Gastroesophageal sphincter (tissue), 3 donors: ENCODE measurements at regions not wholly inside any gene's neighbourhood (a gene's known extent, or its start where the extent isn't known, plus 50 kb on each side); places are given as distances from the start of the nearest gene placed in this dataset.

Source experiments
- POLR2A ChIP-seq, 2 donors: fragments of 450-650 bp; IDR thresholded peaks; one replicate each; pipeline ENCODE4 v1.6.1; 2017; ENCODE audit warnings: antibody characterized with exemption in 2 of 2, mild to moderate bottlenecking in 2 of 2, moderate library complexity in 1 of 2
- TF ChIP-seq, protein P1 (sequence below), 4 experiments: fragments of 200-600 bp in 2 of 4; fragments of 450-650 bp in 2 of 4; sonication (generic) in 1 of 4; IDR thresholded peaks; one replicate each; pipeline ENCODE4 v1.5.1; 2017 to 2019; ENCODE audit warnings: antibody characterized with exemption in 4 of 4, mild to moderate bottlenecking in 2 of 4, moderate library complexity in 2 of 4

DNA sequence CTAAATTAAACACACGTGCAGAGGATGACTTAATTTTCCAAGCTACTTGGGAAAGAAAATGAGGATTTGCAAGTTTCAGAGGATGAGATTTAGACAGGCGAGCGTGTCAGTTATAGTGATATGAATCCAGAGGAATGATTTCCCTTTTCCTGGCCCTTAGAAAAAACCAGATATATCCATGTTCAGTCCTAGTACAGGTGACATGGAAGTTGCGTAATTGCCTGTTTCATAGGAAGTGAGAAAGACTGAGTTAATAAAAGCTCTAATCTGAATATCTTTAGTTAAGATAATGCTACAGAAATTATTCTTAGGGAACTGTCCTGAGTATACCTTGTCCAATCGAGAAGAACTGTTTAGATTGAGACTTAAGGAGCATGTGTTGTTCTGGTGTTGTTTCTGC is 490.5 kb downstream of the ZNF385D start:
- TF ChIP-seq, protein P1, sequence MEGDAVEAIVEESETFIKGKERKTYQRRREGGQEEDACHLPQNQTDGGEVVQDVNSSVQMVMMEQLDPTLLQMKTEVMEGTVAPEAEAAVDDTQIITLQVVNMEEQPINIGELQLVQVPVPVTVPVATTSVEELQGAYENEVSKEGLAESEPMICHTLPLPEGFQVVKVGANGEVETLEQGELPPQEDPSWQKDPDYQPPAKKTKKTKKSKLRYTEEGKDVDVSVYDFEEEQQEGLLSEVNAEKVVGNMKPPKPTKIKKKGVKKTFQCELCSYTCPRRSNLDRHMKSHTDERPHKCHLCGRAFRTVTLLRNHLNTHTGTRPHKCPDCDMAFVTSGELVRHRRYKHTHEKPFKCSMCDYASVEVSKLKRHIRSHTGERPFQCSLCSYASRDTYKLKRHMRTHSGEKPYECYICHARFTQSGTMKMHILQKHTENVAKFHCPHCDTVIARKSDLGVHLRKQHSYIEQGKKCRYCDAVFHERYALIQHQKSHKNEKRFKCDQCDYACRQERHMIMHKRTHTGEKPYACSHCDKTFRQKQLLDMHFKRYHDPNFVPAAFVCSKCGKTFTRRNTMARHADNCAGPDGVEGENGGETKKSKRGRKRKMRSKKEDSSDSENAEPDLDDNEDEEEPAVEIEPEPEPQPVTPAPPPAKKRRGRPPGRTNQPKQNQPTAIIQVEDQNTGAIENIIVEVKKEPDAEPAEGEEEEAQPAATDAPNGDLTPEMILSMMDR (IDR thresholded peaks at IDR 0.05): no peak
- no peak for TF ChIP-seq POLR2A (IDR thresholded peaks at IDR 0.05)
